ENCODE measurements at regions not wholly inside any gene's neighbourhood (a gene's known extent, or its start where the extent isn't known, plus 50 kb on each side); places are given as distances from the start of the nearest gene placed in this dataset.

- no peak for TF ChIP-seq CHD7 (IDR thresholded peaks at IDR 0.05; ENCODE audit: insufficient replicate concordance, low read length)
- TF ChIP-seq HDAC2 (IDR thresholded peaks at IDR 0.05; ENCODE audit: borderline replicate concordance in 1 of 2, low read depth in 2 of 2, low read length in 2 of 2), result no peak
- TF ChIP-seq POLR2AphosphoS5 (IDR thresholded peaks at IDR 0.05; ENCODE audit: low read depth, low read length), result no peak
- TF ChIP-seq EZH2 (IDR thresholded peaks at IDR 0.05; ENCODE audit: low read depth, low read length, severe bottlenecking), result no peak
- TF ChIP-seq SIX5 (IDR thresholded peaks at IDR 0.05; ENCODE audit: low read depth, low read length), result no peak
- TF ChIP-seq SIRT6 (IDR thresholded peaks at IDR 0.05; ENCODE audit: low read length), result no peak
Observed at GRCh38 chr5:85517386-85517785, 1100.4 kb upstream of the COX7C start (continued).

Measured in H1 (cell line).